ENCODE measurements at regions not wholly inside any gene's neighbourhood (a gene's known extent, or its start where the extent isn't known, plus 50 kb on each side); places are given as distances from the start of the nearest gene placed in this dataset.

GRCh38 chr13:75132701-75133695, 349.0 kb downstream of the TBC1D4 start:
- no peak for DNase-seq (ENCODE audit: low read depth)

GRCh38 chr13:75129331-75129730, 352.6 kb downstream of the TBC1D4 start:
- DNase-seq (ENCODE audit: low read depth), result no peak

- DNase-seq (ENCODE audit: low read depth), result no peak
These were observed 357.6 kb downstream of the TBC1D4 start for GRCh38 chr13:75124415-75124814.

GRCh38 chr13:75123428-75123827, 358.5 kb downstream of the TBC1D4 start:
- no peak for DNase-seq (ENCODE audit: low read depth)

- no peak for DNase-seq (ENCODE audit: low read depth)
These were observed 361.9 kb downstream of the TBC1D4 start for GRCh38 chr13:75120085-75120484.

GRCh38 chr13:75115171-75115570, 366.8 kb downstream of the TBC1D4 start:
- no peak for DNase-seq (ENCODE audit: low read depth)

GRCh38 chr13:75103976-75104375, 378.0 kb downstream of the TBC1D4 start:
- DNase-seq (ENCODE audit: low read depth), result no peak

GRCh38 chr13:75102001-75102716, 379.8 kb downstream of the TBC1D4 start:
- no peak for DNase-seq (ENCODE audit: low read depth)

- DNase-seq (ENCODE audit: low read depth), result no peak
These were observed 380.6 kb downstream of the TBC1D4 start for GRCh38 chr13:75101348-75101747.

- no peak for DNase-seq (ENCODE audit: low read depth)
These were observed 389.8 kb downstream of the TBC1D4 start for GRCh38 chr13:75092143-75092542.

GRCh38 chr13:75091718-75092117, 390.3 kb downstream of the TBC1D4 start:
- no peak for DNase-seq (ENCODE audit: low read depth)

- DNase-seq (ENCODE audit: low read depth), result no peak
These were observed 390.9 kb downstream of the TBC1D4 start for GRCh38 chr13:75090872-75091615.

GRCh38 chr13:75088915-75089314, 393.1 kb downstream of the TBC1D4 start:
- no peak for DNase-seq (ENCODE audit: low read depth)

GRCh38 chr13:75079226-75079625, 402.7 kb downstream of the TBC1D4 start:
- DNase-seq (ENCODE audit: low read depth), result no peak

- DNase-seq (ENCODE audit: low read depth), result no peak
These were observed 405.5 kb downstream of the TBC1D4 start for GRCh38 chr13:75076476-75076875.

- no peak for DNase-seq (ENCODE audit: low read depth)
These were observed 408.2 kb downstream of the TBC1D4 start for GRCh38 chr13:75073786-75074185.

- DNase-seq (ENCODE audit: low read depth), result no peak
These were observed 409.1 kb downstream of the TBC1D4 start for GRCh38 chr13:75072891-75073290.

GRCh38 chr13:75072368-75072767, 409.6 kb downstream of the TBC1D4 start:
- no peak for DNase-seq (ENCODE audit: low read depth)

GRCh38 chr13:75071796-75072195, 410.2 kb downstream of the TBC1D4 start:
- no peak for DNase-seq (ENCODE audit: low read depth)

GRCh38 chr13:75071395-75071794, 410.6 kb downstream of the TBC1D4 start:
- no peak for DNase-seq (ENCODE audit: low read depth)

- no peak for DNase-seq (ENCODE audit: low read depth)
These were observed 420.1 kb downstream of the TBC1D4 start for GRCh38 chr13:75061909-75062308.

GRCh38 chr13:75055296-75055695, 426.7 kb downstream of the TBC1D4 start:
- no peak for DNase-seq (ENCODE audit: low read depth)
